Activated naive CD8-positive, alpha-beta T cell treated with anti-CD3 and anti-CD28 coated beads, Interleukin-2, amount 50 U/mL, for 24 hours (primary cell): ENCODE measurements at regions not wholly inside any gene's neighbourhood (a gene's known extent, or its start where the extent isn't known, plus 50 kb on each side); places are given as distances from the start of the nearest gene placed in this dataset.
"Not testable (repeated sequence)": the region's sequence is repeated elsewhere in the genome, so short reads cannot be mapped to it uniquely, and the experiment has no call there.

Experiments used
- ATAC-seq: fragments of 150-1000 bp; cut with Tn5 transposase; one replicate; pipeline ENCODE4 v1.10.0; 2021
- DNase-seq: peaks from one replicate; pipeline ENCODE4 v3.0.0; 2021
- H3K27ac Mint-ChIP-seq: one replicate; pipeline ENCODE4 v1.8.0; 2021; ENCODE audit warnings: mild to moderate bottlenecking, mixed read lengths
- H3K27me3 Mint-ChIP-seq: one replicate; pipeline ENCODE4 v1.8.0; 2021; ENCODE audit warnings: mixed read lengths
- H3K36me3 Mint-ChIP-seq: one replicate; pipeline ENCODE4 v1.8.0; 2021; ENCODE audit warnings: low read depth, mixed read lengths
- H3K4me1 Mint-ChIP-seq: one replicate; pipeline ENCODE4 v1.8.0; 2021; ENCODE audit warnings: mixed read lengths
- H3K4me3 Mint-ChIP-seq: one replicate; pipeline ENCODE4 v1.8.0; 2021; ENCODE audit warnings: mild to moderate bottlenecking, moderate library complexity, mixed read lengths
- H3K9me3 Mint-ChIP-seq: one replicate; pipeline ENCODE4 v1.8.0; 2021; ENCODE audit warnings: mixed read lengths

DNA sequence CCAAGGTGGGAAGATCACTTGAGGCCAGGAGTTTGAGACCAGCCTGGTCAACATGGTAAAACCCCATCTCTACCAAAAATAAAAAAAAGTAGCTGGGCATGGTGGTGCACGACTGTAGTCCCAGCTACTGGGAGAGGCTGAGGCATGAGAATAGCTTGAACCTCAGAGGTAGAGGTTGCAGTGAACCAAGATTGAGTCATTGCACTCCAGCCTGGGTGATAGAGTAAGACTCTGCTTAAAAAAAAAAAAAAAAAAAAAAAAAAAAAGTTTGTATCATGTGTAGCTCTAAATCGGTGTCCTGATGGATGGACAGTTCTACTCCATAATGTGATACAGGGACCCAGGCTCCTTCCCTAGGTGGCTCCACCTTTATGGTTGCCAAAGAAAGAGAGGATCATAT lies 497.1 kb upstream of the RBFOX1 start:
- ATAC-seq (no peak), DNase-seq (no peak)
- Mint-ChIP-seq H3K4me3 (no peak overlapping the region), H3K27me3 (no peaks in the 10 kb centered on the region), H3K9me3 (peaks cover 8% of the 10 kb centered on the region), H3K27ac (no peak overlapping the region), H3K36me3 (no peaks in the 10 kb centered on the region), H3K4me1 (no peaks in the 10 kb centered on the region)

DNA sequence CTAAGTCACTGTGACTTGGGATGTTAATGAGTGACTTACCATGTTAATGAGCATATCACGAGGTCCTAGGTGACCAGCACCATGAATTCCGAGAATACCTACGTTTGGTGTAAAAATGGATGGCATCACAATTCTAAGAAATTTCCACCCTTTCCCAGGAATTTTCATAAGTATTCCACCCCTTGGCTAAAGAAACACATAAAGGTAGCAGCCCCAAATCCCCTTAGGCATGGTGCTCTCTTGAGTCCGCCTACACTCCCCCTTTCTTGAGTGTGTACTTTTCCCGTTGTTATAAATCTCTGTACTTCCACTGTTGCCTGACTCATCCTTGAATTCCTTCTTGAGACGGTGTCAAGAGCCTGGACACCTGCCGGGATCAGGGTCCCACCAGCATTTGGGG lies 504.0 kb upstream of the RBFOX1 start:
- H3K27ac Mint-ChIP-seq = no peak overlapping the region
- H3K4me3 Mint-ChIP-seq = no peak overlapping the region
- ATAC-seq (no peak), DNase-seq (no peak)
- H3K9me3 Mint-ChIP-seq = peaks cover 20% of the 10 kb centered on the region
- H3K27me3 Mint-ChIP-seq = no peaks in the 10 kb centered on the region
- H3K36me3 Mint-ChIP-seq = no peaks in the 10 kb centered on the region
- no peaks in the 10 kb centered on the region for H3K4me1 Mint-ChIP-seq

DNA sequence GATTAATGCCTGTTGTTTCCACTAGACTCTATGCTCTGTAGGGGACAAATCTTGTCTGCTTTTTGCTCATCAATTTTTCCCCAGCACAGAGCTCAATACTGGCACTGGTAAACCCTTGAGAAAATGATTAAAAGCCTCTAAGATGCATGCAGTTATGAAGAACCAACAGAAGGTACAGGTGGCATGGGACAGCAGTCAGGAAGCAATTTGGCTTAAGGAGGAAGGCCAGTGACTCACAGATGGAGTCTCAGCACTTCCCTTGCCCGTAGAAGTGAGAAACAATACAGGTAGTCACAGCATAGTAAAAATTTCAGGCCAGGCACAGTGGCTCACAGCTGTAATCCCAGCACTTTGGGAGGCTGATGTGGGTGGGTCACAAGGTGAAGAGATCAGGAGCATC lies 504.7 kb upstream of the RBFOX1 start:
- Mint-ChIP-seq H3K9me3 (peaks cover 15% of the 10 kb centered on the region), H3K27ac (no peak overlapping the region), H3K27me3 (no peaks in the 10 kb centered on the region), H3K4me1 (no peaks in the 10 kb centered on the region), H3K36me3 (no peaks in the 10 kb centered on the region), H3K4me3 (no peak overlapping the region)
- no peak for ATAC-seq
- no peak for DNase-seq

DNA sequence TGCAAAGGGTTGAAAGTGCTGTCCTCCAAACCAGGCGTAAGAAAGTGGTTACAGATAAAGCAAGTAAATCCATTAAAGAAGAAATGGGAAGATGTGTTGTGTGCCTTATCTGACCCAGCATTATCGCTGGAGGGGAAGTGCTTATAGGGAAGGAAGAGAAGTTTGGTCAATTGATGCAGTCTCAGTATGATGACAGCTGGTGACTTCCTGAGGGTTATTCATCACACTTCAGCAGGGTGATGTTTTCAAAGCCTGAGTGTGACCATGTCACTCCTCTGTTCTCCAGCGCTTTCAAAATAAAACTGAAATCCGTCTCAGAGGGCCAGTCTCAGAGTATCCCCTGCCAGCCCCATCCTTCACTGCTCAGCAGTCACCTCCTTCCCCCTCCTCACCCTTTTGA lies 505.4 kb upstream of the RBFOX1 start:
- Mint-ChIP-seq H3K27me3 (no peaks in the 10 kb centered on the region), H3K27ac (no peak overlapping the region), H3K9me3 (peaks cover 15% of the 10 kb centered on the region), H3K36me3 (no peaks in the 10 kb centered on the region), H3K4me1 (no peaks in the 10 kb centered on the region), H3K4me3 (no peak overlapping the region)
- no peak for ATAC-seq
- no peak for DNase-seq

DNA sequence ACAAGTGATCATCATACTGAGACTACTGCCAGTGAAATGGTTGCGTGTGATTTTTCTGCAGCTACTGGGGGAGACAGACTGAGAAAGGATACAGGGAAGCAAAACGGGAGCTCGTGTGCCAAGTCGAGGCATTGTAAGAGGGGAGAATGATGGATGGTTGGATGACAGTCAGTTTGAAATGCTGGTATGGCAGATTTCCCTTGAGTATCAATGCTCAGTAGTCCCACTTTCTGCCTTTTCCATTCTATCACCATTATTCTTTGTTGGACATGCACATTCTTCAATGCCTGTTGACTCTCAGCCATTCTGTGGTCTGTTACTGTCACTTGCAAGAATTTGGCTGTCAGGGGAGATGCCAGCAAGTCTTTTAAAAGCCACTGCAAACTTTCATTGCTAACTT lies 510.6 kb upstream of the RBFOX1 start:
- DNase-seq (no peak), ATAC-seq (no peak)
- Mint-ChIP-seq H3K4me3 (no peak overlapping the region), H3K27me3 (no peaks in the 10 kb centered on the region), H3K4me1 (no peaks in the 10 kb centered on the region), H3K9me3 (peaks cover 18% of the 10 kb centered on the region), H3K36me3 (no peaks in the 10 kb centered on the region), H3K27ac (no peak overlapping the region)

DNA sequence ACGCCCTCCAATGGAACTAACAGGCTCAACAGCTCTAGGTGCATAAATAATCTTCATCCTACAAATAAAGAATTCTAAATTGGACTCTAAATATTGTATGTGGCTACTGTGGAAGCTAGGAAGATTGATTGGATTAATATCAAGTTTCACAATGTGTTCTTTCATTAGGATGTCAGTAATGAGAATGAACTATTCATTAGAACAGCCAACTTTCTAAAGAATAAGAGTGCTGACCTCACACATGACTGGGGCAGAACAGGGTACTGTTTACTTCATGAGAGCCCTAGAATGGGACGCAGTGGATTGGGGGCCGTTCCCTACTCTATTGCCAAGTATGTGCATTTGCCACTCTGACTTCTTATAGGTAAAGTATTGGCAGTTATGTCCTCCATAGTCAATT lies 528.2 kb upstream of the RBFOX1 start:
- no peak overlapping the region for H3K4me3 Mint-ChIP-seq
- peaks cover 6% of the 10 kb centered on the region for H3K9me3 Mint-ChIP-seq
- no peak overlapping the region for H3K27ac Mint-ChIP-seq
- no peaks in the 10 kb centered on the region for H3K36me3 Mint-ChIP-seq
- ATAC-seq (no peak), DNase-seq (no peak)
- no peaks in the 10 kb centered on the region for H3K27me3 Mint-ChIP-seq
- no peaks in the 10 kb centered on the region for H3K4me1 Mint-ChIP-seq

DNA sequence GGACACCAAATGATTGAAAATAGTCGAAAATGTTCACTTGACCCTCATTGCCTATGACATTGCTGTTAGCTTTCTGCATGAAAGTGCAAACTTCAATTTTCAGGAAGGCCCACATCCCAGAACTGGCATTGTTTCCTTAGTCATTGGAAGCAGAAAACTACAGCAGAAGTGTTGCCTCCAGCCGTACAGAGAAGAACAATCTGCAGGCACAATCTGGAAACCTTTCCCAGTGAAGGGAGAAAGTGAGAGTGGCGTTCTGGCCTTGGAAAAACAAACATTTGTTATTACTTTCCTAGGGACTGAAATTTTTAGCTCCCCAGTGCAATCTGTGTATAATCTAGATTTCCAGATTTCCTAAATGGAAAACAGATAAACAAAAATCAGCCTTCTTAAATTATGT lies 529.5 kb upstream of the RBFOX1 start:
- H3K4me1 Mint-ChIP-seq = no peaks in the 10 kb centered on the region
- no peaks in the 10 kb centered on the region for H3K36me3 Mint-ChIP-seq
- no peak for DNase-seq
- H3K4me3 Mint-ChIP-seq = no peak overlapping the region
- H3K27ac Mint-ChIP-seq = no peak overlapping the region
- H3K27me3 Mint-ChIP-seq = no peaks in the 10 kb centered on the region
- H3K9me3 Mint-ChIP-seq = peaks cover 7% of the 10 kb centered on the region
- no peak for ATAC-seq

DNA sequence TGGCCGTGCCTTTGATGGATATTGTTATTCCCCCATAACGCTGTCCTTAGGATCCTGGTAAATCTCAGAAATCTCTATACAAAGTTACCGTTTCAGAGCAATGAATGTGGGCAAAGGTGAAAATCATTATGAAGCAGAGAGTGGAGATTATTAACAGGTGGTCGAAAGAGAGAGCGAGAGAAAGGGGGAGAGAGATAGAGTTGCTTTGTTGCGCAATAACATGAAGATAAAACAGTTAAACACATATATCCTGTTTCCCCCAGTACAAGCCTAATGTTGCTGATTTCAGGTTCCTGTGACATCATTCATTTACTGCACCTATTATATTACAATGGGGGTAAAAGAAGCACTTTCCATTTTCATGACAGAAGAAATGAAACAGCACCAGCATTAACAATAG lies 535.4 kb upstream of the RBFOX1 start:
- Mint-ChIP-seq H3K9me3 (peaks cover 14% of the 10 kb centered on the region), H3K27ac (no peak overlapping the region), H3K4me1 (no peaks in the 10 kb centered on the region), H3K4me3 (no peak overlapping the region), H3K36me3 (no peaks in the 10 kb centered on the region), H3K27me3 (no peaks in the 10 kb centered on the region)
- ATAC-seq (no peak), DNase-seq (no peak)

DNA sequence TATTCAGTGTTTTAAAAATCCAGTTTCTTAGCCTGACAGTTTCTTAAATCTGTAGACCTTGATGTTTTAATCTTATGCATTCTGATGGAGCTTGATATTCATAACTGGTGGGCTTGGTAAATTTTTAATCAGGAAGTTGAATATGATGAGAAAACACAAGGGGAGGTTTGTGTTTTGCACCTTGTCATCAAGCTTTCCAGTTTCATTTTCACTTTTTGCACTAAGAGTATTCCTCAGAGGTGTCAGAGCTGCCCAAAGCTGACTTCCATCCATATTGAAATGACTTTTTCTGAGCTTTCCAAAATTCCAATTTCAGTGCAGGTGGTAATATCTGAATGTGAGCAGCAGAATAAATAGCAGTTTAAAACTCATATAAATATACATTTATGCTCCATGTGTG lies 555.0 kb upstream of the RBFOX1 start:
- no peaks in the 10 kb centered on the region for H3K36me3 Mint-ChIP-seq
- peaks cover 17% of the 10 kb centered on the region for H3K9me3 Mint-ChIP-seq
- no peak for DNase-seq
- no peak overlapping the region for H3K4me3 Mint-ChIP-seq
- no peaks in the 10 kb centered on the region for H3K4me1 Mint-ChIP-seq
- H3K27ac Mint-ChIP-seq = no peak overlapping the region
- ATAC-seq = no peak
- H3K27me3 Mint-ChIP-seq = no peaks in the 10 kb centered on the region

DNA sequence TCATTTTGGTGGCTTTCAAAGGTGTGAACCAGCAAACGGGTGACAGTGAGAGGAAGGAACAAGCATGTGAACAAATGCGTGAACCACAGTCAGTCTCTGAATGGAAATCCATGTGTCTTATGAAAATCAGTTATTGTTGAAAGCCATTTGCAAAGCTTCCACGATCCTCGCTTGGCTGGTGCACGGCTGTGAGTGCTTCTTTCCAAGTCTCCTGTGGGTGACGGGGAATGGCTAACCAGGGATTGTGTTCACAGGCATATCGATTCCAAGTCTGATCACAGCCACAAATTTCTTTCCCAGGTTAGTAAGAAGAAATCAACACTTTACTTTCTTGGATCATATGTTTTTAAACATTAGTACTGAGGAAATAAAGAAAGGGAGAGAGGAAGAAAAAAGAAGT lies 556.9 kb upstream of the RBFOX1 start:
- DNase-seq (no peak), ATAC-seq (no peak)
- Mint-ChIP-seq H3K9me3 (peaks cover 7% of the 10 kb centered on the region), H3K4me1 (no peaks in the 10 kb centered on the region), H3K4me3 (no peak overlapping the region), H3K27me3 (no peaks in the 10 kb centered on the region), H3K27ac (no peak overlapping the region), H3K36me3 (no peaks in the 10 kb centered on the region)

DNA sequence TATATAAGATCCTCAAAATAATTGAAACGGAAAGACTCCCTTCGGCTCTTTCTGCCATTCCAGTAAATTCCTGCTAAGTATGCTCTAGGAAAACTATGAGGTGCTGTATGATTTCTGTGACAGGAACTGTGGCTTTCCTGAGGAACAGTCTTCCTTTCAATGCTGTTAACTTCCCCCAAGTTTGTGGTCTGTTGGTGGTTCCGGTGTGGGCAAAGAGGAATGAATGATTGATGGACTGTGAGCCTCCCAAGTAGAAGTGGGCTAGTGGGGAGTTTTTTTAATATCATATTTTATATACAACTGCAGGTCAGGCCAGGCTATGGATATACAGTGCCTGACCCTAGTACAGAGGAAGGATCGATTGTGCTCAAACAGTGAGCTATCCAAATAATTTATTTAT lies 560.7 kb upstream of the RBFOX1 start:
- DNase-seq = no peak
- ATAC-seq = no peak
- Mint-ChIP-seq H3K27ac (no peak overlapping the region), H3K27me3 (no peaks in the 10 kb centered on the region), H3K4me1 (no peaks in the 10 kb centered on the region), H3K9me3 (peaks cover 4% of the 10 kb centered on the region), H3K4me3 (no peak overlapping the region), H3K36me3 (no peaks in the 10 kb centered on the region)

DNA sequence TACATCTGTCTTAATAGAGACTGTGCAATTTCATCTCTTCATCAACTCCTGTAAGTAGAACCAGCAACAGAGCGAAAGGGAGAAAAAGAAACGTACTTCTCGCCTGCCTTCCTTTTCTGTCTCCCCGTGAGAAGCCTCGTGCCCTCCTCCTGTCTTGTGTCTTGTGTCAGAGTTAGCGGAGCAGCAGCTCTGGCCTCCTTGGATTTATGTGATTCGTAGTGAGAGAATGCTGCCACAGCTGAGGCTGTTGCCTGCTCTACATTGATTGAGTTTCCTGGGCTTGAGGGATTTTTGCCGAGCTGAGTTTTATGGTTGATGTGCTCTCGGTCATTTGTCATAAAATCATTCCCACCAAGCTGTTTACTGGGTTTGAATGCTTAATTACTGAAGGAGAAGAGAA lies 579.1 kb upstream of the RBFOX1 start:
- H3K9me3 Mint-ChIP-seq = peaks cover 12% of the 10 kb centered on the region
- DNase-seq = no peak
- no peaks in the 10 kb centered on the region for H3K36me3 Mint-ChIP-seq
- no peak for ATAC-seq
- no peak overlapping the region for H3K4me3 Mint-ChIP-seq
- no peaks in the 10 kb centered on the region for H3K4me1 Mint-ChIP-seq
- no peaks in the 10 kb centered on the region for H3K27me3 Mint-ChIP-seq
- no peak overlapping the region for H3K27ac Mint-ChIP-seq

DNA sequence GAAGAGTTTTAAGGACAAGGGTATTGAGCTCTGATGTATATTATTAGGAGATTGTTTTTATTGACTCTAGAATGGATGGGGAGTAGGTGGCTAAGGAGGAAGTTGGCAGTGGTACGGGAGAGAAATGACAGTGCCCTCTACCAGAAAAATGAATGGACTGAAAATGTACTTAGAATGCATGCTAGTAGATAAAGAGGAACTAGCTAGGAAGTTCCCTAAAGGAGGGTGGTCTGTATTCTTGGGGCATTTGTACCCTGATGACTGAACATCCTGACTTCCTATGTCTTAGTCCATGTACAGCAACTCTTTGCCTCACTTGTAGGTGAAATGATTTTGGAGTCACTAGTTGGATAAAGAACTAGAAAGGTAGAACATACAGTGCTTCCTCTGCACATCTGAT lies 581.5 kb upstream of the RBFOX1 start:
- DNase-seq = no peak
- H3K27ac Mint-ChIP-seq = no peak overlapping the region
- no peaks in the 10 kb centered on the region for H3K27me3 Mint-ChIP-seq

DNA sequence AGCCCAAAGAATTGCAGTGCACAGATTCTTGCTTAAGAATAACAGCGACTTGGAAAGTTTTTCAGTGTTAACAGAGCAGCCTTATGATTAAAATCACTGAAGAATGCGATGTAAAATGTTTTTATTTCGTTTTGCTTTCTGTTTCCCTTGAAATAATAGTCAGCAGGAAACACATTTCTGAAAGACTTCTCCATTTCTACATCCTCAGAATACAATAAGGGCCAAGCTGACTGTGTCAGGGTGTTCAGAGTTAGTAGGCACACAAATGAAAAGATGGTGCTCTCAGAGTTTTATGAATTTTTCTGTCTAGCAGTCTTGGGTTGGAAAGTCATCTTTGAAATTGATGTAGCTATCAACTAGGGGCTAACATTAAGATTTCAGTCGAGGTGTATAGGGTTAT lies 582.9 kb upstream of the RBFOX1 start:
- ATAC-seq = no peak
- no peaks in the 10 kb centered on the region for H3K27me3 Mint-ChIP-seq
- H3K9me3 Mint-ChIP-seq = peaks cover 4% of the 10 kb centered on the region
- no peaks in the 10 kb centered on the region for H3K4me1 Mint-ChIP-seq
- H3K4me3 Mint-ChIP-seq = no peak overlapping the region
- no peak overlapping the region for H3K27ac Mint-ChIP-seq
- H3K36me3 Mint-ChIP-seq = no peaks in the 10 kb centered on the region
- no peak for DNase-seq

More for the DNA sequence above, 581.5 kb upstream of the RBFOX1 start:
- no peak for ATAC-seq
- peaks cover 5% of the 10 kb centered on the region for H3K9me3 Mint-ChIP-seq
- no peak overlapping the region for H3K4me3 Mint-ChIP-seq
- no peaks in the 10 kb centered on the region for H3K36me3 Mint-ChIP-seq
- H3K4me1 Mint-ChIP-seq = no peaks in the 10 kb centered on the region

DNA sequence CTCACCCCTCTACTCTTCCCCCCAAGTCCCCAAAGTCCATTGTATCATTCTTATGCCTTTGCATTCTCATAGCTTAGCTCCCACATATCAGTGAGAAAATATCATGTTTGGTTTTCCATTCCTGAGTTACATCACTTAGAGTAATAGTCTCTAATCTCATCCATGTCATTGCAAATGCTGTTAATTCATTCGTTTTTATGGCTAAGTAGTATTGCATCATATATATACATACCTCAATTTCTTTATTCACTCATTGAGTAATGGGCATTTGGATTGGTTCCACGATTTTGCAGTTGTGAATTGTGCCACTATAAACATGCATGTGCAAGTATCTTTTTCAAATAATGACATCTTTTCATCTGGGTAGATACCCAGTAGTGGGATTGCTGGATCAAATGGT lies 596.3 kb upstream of the RBFOX1 start:
- H3K9me3 Mint-ChIP-seq = peaks cover 11% of the 10 kb centered on the region
- not testable (repeated sequence) for H3K27me3 Mint-ChIP-seq, H3K4me1 Mint-ChIP-seq, H3K36me3 Mint-ChIP-seq, H3K27ac Mint-ChIP-seq, H3K4me3 Mint-ChIP-seq, DNase-seq, ATAC-seq

DNA sequence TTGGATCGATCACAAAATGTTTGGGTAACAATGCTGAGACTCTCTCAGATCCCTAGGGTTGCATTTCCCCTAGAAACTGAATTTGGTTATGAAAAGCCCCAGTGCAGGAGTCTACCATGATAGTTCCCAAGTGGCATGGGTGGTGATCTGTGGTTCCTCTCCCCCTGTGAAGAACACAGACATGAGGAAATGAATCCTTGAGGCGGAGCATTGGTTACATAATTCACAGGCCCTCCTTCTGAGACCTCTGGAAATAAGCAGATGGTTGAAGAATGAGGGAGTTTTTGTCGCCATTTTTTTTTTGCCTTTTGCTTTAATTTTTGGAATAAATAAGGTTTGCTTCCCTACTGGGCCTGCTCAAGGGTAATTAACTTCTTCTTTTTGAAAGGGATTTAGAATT lies 597.0 kb upstream of the RBFOX1 start:
- Mint-ChIP-seq H3K4me1 (no peaks in the 10 kb centered on the region), H3K27ac (no peak overlapping the region), H3K9me3 (peaks cover 7% of the 10 kb centered on the region), H3K27me3 (no peaks in the 10 kb centered on the region), H3K4me3 (no peak overlapping the region), H3K36me3 (no peaks in the 10 kb centered on the region)
- ATAC-seq = no peak
- DNase-seq = no peak
